ENCODE measurements at regions not wholly inside any gene's neighbourhood (a gene's known extent, or its start where the extent isn't known, plus 50 kb on each side); places are given as distances from the start of the nearest gene placed in this dataset.

DNA sequence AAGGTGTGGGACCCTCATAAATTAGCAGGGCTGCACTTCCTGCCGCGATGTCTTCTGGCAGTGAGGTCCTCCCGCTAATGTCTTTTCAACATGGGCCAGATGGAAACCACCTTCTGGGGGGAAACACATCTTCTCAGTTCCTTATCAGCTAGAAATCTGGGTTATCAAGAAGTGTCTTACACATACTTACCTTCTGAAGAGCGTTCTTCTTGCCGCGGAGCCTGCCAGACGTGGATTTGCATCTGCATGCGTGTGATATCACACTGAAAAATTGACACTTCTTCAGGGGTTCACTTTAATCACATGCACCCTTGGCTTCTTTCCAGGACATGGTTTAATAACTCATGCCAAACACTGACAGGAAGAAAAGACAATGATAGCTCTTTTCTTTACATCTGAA, 163.5 kb upstream of the SOX11 start:
- no peaks in the 10 kb centered on the region for H3K36me3 ChIP-seq
- H4K20me1 ChIP-seq (ENCODE audit: low read depth), result no peaks in the 10 kb centered on the region
- Mint-ChIP-seq H3K36me3 (no peaks in the 10 kb centered on the region), H3K9me3 (no peaks in the 10 kb centered on the region), H3K4me1 (peaks cover 3% of the 10 kb centered on the region), H3K27me3 (ENCODE audit: insufficient read depth, low read depth) (peaks cover 2% of the 10 kb centered on the region), H3K27ac (no peak overlapping the region), H3K4me3 (no peak overlapping the region)
- no peak overlapping the region for H3K9ac ChIP-seq
- H2AFZ ChIP-seq (replicated peaks), result no peak overlapping the region
- DNase-seq (ENCODE audit: low spot score), result no peak
- no peaks in the 10 kb centered on the region for H3K4me1 ChIP-seq
- H3K79me2 ChIP-seq (ENCODE audit: low read depth), result no peaks in the 10 kb centered on the region
- TF ChIP-seq EZH2phosphoT487 (IDR thresholded peaks at IDR 0.05) (no peak), EZH2 (IDR thresholded peaks at IDR 0.05) (no peak)
- TF ChIP-seq, protein P1, sequence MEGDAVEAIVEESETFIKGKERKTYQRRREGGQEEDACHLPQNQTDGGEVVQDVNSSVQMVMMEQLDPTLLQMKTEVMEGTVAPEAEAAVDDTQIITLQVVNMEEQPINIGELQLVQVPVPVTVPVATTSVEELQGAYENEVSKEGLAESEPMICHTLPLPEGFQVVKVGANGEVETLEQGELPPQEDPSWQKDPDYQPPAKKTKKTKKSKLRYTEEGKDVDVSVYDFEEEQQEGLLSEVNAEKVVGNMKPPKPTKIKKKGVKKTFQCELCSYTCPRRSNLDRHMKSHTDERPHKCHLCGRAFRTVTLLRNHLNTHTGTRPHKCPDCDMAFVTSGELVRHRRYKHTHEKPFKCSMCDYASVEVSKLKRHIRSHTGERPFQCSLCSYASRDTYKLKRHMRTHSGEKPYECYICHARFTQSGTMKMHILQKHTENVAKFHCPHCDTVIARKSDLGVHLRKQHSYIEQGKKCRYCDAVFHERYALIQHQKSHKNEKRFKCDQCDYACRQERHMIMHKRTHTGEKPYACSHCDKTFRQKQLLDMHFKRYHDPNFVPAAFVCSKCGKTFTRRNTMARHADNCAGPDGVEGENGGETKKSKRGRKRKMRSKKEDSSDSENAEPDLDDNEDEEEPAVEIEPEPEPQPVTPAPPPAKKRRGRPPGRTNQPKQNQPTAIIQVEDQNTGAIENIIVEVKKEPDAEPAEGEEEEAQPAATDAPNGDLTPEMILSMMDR (IDR thresholded peaks at IDR 0.05), result no peak
- no peak overlapping the region for H3K4me2 ChIP-seq
- no peaks in the 10 kb centered on the region for H3K9me3 ChIP-seq (ENCODE audit: low read depth)
- H3K27ac ChIP-seq, result no peak overlapping the region
- no peaks in the 10 kb centered on the region for H3F3A ChIP-seq (ENCODE audit: low read depth)
- no peaks in the 10 kb centered on the region for H3K27me3 ChIP-seq
- no peak overlapping the region for H3K4me3 ChIP-seq

DNA sequence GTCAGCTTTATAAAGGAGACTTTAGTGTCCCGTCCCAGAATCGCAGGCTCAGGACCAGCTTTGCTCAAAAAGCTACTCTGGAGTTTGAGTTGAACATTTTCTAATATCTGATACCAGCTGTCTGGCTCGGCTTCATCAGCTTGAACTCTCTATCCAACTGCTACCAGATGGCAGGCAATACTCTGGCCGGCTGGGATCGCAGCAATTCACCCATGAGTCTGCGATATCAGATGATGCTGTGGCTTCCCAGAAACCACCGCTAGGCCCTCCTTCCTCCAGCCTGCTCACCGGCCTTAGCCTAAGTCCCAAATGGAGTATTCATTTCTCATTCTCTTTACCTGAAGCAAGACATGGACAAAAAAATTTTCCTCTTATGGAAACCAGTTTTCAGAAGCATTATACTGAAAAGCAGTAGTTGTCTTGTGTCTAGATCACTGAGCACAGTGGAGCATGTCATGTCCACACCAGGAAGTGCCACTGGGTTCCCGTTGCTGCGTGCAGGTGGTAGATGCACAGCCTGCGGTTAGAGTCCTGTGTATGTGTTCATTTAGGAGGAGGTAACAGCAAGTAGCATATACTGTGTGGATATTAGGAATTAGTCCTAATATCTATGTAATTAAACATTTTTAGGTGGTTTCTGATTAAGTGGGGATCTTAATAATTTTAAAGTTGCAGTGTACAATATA, 162.0 kb upstream of the SOX11 start:
- no peaks in the 10 kb centered on the region for H4K20me1 ChIP-seq (ENCODE audit: low read depth)
- Mint-ChIP-seq H3K36me3 (no peaks in the 10 kb centered on the region), H3K4me1 (peaks cover 8% of the 10 kb centered on the region), H3K27ac (no peak overlapping the region), H3K4me3 (no peak overlapping the region), H3K9me3 (no peaks in the 10 kb centered on the region), H3K27me3 (ENCODE audit: insufficient read depth, low read depth) (peaks cover 2% of the 10 kb centered on the region)
- no peak overlapping the region for H3K27ac ChIP-seq
- no peaks in the 10 kb centered on the region for H3K27me3 ChIP-seq
- peaks cover 8% of the 10 kb centered on the region for H3K4me1 ChIP-seq
- H3K9me3 ChIP-seq (ENCODE audit: low read depth), result no peaks in the 10 kb centered on the region
- H3F3A ChIP-seq (ENCODE audit: low read depth), result no peaks in the 10 kb centered on the region
- no peak overlapping the region for H3K9ac ChIP-seq
- TF ChIP-seq EZH2 (IDR thresholded peaks at IDR 0.05) (no peak), EZH2phosphoT487 (IDR thresholded peaks at IDR 0.05) (no peak)
- TF ChIP-seq, protein P1 (IDR thresholded peaks at IDR 0.05), result no peak
- no peak overlapping the region for H3K4me3 ChIP-seq
- H3K36me3 ChIP-seq, result no peaks in the 10 kb centered on the region
- H2AFZ ChIP-seq (replicated peaks), result no peak overlapping the region
- no peak overlapping the region for H3K4me2 ChIP-seq
- no peak for DNase-seq (ENCODE audit: low spot score)
- H3K79me2 ChIP-seq (ENCODE audit: low read depth), result no peaks in the 10 kb centered on the region

DNA sequence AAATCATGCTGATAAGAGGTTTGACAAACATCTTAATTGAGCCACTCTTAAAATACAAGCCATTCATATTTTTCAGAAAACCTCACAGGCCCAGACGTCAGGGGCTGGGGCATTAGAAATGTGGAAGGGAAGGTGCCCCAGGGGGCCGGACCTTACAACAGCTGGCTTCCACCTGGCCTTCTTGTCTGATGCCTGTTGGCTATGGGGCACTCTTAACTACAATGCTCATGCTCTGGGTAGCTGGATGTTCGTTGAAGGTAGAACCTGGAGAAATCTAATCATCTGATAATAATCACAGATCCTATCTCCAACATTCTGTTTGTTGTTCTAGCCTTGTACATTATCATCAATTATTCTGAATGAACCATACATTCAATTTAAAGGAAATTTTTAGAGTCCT, 156.9 kb upstream of the SOX11 start:
- Histone ChIP-seq H3K36me3 (no peaks in the 10 kb centered on the region), H3K4me3 (no peak overlapping the region), H3K4me1 (peaks cover 24% of the 10 kb centered on the region), H3K9me3 (ENCODE audit: low read depth) (no peaks in the 10 kb centered on the region), H2AFZ (replicated peaks) (no peak overlapping the region), H3K27me3 (no peaks in the 10 kb centered on the region), H3K4me2 (no peak overlapping the region), H3K79me2 (ENCODE audit: low read depth) (no peaks in the 10 kb centered on the region), H4K20me1 (ENCODE audit: low read depth) (no peaks in the 10 kb centered on the region), H3K27ac (no peak overlapping the region), H3K9ac (no peak overlapping the region), H3F3A (ENCODE audit: low read depth) (no peaks in the 10 kb centered on the region)
- TF ChIP-seq EZH2phosphoT487 (IDR thresholded peaks at IDR 0.05) (no peak), EZH2 (IDR thresholded peaks at IDR 0.05) (no peak)
- TF ChIP-seq, protein P1 (IDR thresholded peaks at IDR 0.05), result no peak
- no peak for DNase-seq (ENCODE audit: low spot score)
- no peaks in the 10 kb centered on the region for H3K36me3 Mint-ChIP-seq
- H3K27ac Mint-ChIP-seq, result no peak overlapping the region
- peaks cover 5% of the 10 kb centered on the region for H3K9me3 Mint-ChIP-seq
- peaks cover 40% of the 10 kb centered on the region for H3K4me1 Mint-ChIP-seq
- peaks cover under 1% of the 10 kb centered on the region for H3K27me3 Mint-ChIP-seq (ENCODE audit: insufficient read depth, low read depth)
- no peak overlapping the region for H3K4me3 Mint-ChIP-seq

Data from neural progenitor cell (in vitro differentiated cells).